GM19035 (cell line): ENCODE measurements at regions not wholly inside any gene's neighbourhood (a gene's known extent, or its start where the extent isn't known, plus 50 kb on each side); places are given as distances from the start of the nearest gene placed in this dataset.

Source experiments
- ATAC-seq: cut with Tn5 transposase; IDR thresholded peaks from one replicate; pipeline ENCODE4 v1.9.1; 2021; ENCODE audit not compliant: unreplicated experiment

DNA sequence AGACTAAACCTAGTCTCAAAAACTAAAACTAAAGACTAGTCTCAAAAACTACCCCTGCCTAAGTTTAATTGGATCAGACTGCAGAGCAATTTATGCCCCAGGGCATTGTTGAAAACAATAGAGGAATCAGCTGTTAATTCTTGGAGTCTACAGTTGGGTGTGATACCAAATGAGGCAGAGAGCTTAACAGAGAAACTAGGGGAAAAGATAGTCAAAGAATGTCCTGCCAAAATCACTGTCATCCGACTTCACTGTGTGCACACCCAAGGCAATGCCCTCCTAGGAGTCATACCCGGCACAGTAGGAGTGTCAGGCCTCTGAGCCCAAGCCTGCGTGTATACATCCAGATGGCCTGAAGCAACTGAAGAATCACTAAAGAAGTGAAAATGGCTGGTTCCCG, 90.5 kb upstream of the TOMM7 start:
- no peak for ATAC-seq

- no peak for ATAC-seq
These were observed 89.2 kb upstream of the TOMM7 start for GRCh38 chr7:22911889-22912288.

GRCh38 chr7:22909917-22910316, 87.3 kb upstream of the TOMM7 start:
- no peak for ATAC-seq

DNA sequence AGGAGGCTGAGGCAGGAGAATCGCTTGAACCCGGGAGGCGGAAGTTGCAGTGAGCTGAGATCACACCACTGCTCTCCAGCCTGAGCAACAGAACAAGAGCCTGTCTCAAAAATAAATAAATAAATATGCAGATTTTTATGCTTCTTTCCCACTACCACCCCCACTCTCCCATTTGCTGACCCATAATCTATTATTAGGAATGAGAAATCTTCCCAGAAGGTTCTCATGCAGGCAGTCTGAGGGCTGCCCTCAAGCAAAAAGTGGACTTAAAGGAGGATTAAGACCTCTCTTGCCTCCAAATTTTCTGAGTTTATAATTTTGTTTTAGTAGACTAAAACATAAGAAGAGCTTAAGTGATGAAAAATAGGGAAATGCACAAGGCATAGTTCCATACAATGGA, 85.2 kb upstream of the TOMM7 start:
- no peak for ATAC-seq

DNA sequence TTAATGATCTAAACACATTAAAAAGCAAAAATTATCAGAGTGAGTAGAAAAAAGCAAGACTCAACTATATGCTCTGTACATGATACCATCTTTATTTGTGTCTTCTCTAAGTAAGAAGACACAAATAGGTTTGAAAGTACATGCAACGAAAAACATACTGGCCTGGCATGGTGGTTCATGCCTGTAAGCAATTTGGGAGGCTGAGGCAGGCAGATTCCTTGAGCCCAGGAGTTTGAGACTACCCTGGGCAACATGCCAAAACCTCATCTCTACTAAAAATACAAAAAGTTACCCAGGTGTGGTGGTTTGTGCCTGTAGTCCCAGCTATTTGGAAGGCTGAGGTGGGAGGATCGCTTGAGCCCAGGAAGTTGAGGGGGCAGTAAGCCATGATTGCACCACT, 78.1 kb upstream of the TOMM7 start:
- no peak for ATAC-seq

- ATAC-seq = no peak
These were observed 77.5 kb upstream of the TOMM7 start for GRCh38 chr7:22900101-22900500.

DNA sequence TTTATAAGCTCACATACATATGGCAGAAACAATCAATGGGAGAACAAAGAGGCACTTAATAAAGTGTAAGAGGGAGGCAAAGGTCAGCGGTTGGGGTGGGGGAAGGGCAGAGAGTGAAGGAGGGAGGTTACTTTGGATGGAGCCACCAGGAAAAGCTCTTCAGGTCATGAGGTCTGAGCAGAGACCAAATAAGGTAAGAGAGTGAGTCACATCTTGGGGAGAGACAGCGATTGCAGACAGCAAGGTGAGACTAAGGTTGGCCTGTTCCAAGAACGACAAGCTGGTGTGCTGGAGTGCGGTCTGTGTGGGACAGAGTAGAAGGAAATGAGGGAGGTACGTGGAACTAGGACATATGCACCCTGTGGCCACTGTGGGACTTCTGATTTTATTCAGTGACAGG, 74.3 kb upstream of the TOMM7 start:
- no peak for ATAC-seq

DNA sequence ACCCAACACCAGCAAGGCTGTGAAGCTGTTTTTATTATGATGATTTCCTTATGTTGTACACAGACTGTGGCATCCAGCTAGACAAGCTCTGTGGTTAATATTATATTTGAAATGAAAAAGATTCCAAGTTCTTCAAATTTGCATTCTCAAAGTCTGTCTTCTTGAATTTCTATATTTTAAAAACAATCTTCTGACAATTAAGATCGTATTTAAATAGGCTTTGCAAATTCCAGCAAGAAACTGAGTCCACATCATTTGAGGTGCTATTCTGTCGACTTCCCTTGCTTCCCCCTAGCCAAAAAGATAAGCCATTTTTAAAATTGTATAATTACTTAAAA, 73.1 kb upstream of the TOMM7 start:
- ATAC-seq = no peak

GRCh38 chr7:22895140-22895827, 72.6 kb upstream of the TOMM7 start:
- ATAC-seq = no peak

- ATAC-seq = no peak
These were observed 71.9 kb upstream of the TOMM7 start for GRCh38 chr7:22894546-22894945.

DNA sequence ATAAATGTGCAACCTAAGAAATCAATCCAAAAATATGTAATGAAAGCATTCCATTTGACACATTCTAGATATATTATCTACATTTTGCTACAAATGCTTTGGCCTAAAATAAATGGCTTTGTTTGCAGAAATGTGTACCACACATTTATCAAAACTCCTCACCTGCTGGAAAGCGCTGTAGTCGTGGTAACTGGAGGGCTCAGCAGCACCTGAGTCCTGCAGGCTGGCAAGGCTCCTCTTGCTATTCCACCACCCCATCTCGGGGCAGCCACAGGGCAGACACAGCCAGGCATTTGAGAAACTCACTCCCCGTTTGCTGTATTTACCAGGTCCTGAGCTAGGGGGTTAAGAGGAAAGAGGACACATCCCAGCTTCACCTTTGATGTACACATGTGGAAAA, 68.1 kb upstream of the TOMM7 start:
- ATAC-seq = no peak

GRCh38 chr7:22885797-22886261, 63.2 kb upstream of the TOMM7 start:
- peak; percentile 89 for ATAC-seq

DNA sequence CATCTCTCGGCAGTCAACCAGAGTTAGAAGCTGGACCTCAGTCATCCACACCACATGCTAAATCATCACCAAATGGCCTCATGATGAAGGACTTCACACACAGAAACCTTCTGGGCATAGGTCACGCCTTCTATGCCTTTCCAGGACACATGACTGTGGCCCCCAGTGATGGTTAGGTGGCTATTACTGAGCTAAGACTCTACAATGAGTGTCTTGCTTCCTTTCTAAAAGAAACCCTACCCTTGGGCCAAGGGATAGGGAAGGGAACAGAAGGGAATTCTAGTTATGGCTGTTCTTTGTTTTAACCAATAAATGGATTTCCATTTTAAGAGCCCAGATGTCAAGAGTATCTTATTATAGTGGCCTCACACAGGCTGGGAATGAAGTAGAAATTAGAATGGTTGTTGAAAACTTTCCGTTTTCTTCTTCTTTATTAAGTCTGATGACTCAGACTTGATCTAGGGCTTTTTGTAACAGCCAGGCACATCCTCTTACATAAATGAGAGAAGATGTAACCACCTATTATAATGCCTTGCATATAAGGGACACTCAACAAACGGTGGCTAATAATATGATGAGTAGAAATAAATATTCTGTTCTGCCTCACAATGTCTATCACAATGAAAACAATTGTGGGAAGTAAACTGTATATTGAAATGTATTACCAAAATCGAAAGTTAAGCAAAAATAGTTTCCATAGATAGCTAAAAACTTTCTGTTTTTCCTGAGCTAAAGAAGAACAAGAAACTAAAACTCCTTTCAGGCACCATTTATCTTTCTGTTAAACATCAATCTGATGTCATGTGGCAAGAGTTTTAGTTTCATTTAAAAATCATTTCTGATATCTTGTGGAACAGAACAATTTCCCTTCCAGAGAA, 62.5 kb upstream of the TOMM7 start:
- ATAC-seq = peak; percentile 50

DNA sequence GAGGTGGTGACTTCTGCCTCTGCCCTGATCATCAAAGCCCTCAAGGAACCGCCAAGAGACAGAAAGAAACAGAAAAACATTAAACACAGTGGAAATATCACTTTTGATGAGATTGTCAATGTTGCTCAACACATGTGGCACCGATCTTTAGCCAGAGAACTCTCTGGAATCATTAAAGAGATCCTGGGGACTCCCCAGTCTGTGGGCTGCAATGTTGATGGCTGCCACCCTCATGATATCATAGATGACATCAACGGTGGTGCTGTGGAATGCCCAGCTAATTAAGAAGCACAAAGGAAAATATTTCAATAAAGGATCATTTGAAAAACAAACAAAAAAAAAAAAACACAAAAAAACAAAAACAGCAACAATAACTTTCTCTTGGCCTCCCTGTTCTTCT, 59.5 kb upstream of the TOMM7 start:
- no peak for ATAC-seq

DNA sequence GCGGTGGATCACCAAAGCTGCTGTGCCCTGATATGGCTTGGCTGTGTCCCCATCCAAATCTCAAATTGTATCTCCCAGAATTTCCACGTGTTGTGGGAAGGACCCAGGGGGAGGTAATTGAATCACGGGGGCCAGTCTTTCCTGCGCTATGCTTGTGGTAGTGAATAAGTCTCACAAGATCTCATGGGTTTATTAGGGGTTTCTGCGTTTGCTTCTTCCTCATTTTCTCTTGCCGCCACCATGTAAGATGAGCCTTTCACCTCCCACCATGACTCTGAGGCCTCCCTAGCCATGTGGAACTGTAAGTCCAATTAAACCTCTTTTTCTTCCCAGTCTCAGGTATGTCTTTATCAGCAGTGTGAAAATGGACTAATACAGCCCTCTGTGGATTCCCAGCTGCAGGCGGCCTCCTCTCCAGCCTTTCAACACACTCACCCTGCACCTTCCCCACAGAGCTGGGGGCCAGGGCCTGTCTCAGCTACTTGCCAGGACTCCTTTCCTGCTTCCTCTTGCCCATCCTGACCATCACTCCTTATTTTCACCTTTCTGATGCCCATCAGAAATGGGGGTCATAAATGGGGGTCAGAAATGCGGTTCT, 57.2 kb upstream of the TOMM7 start:
- no peak for ATAC-seq

DNA sequence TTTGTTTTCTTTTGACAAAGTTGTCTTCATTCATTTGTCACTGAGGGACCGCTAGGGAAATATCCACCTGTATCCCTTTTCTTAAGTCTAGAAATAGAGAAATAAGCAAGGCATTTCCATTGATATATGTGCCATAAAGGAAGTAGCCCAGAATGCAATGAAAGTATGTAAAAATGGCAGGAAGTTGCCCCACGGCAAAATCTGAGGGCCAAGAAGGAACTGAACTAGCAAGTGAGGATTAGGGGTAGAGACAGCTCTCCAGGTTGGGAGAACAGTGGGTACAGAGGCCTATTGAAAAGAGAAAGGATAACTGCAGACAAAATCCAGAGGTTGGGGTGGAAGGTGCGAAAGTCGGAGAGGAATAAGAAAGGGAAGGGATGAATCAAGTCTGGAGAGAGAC, 56.6 kb upstream of the TOMM7 start:
- no peak for ATAC-seq

DNA sequence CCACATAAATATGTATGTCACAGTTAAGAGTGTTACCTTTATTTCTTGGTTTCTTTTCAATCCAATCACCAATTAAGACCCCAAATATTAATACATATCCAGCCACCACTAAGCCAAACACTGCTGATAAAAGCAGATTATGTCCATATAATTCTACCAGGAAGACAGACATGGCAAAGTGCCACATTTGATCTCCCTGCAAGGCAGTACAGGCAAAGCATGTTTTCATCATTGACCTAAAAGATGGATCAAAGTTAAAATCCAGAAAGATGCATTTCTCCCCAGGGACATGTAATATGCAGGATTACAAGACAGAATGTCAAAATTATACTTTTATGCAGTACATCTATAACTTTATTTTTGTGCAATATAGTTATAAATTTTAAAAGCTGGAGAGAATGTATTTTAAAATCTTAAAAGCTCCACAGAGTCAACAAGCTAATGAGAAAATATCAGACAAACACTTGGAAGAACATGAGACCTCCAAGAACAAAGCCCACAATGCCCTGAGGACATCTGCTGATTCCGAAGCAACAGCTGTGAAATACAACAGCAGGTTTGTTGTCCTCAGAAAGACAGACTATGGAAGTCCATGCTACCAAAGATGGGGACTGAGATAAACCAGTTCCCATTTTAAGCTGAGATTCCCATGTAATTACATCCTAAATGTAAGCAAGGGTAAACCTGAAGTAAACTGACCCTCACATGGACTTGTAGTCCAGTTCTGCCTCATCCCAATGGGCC, 54.5 kb upstream of the TOMM7 start:
- no peak for ATAC-seq

DNA sequence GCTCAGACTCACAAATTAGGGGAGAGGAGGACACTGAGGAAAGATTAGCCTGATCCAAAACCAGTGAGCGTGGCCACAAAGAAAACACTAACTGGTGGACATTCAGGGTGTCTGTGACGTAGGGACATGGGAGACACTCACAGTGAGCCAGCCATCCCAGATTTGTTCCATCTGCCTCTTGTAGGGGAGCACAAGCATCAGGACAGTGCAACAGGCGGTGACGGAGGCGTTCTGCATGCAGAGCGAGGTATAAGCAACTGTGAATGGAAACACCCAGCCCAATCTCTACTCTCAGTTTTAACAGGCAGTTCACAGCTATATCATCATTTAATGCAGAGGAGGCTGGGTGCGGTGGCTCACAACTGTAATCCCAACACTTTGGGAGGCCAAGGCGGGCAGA, 52.8 kb upstream of the TOMM7 start:
- ATAC-seq = no peak

- ATAC-seq = no peak
These were observed 52.3 kb upstream of the TOMM7 start for GRCh38 chr7:22874904-22875303.
